HG03432 (cell line): ENCODE measurements at regions not wholly inside any gene's neighbourhood (a gene's known extent, or its start where the extent isn't known, plus 50 kb on each side); places are given as distances from the start of the nearest gene placed in this dataset.

Experiments
- ATAC-seq: cut with Tn5 transposase; IDR thresholded peaks from one replicate; pipeline ENCODE4 v1.9.1; 2021; ENCODE audit warnings: mild to moderate bottlenecking, moderate library complexity; ENCODE audit not compliant: unreplicated experiment

DNA sequence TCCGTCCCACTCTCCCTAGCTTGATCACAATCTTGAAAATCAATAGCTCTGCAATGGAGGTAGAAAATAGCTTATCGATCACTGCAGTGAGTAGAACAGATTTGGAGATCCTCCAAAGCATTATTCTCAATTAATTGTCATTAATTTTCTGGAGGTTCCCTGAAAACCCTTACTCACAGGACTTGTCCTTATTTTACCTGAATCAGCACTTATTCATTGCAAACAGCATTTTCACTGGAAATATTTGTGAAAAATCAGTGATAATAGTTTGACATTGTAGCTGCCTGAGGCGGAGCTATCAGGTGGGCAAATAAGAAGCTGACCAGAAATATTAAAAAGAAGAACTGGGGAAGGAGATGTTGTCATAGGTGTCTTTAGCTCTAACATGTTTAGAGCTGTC lies 294.6 kb upstream of the ZSWIM2 start:
- no peak for ATAC-seq

DNA sequence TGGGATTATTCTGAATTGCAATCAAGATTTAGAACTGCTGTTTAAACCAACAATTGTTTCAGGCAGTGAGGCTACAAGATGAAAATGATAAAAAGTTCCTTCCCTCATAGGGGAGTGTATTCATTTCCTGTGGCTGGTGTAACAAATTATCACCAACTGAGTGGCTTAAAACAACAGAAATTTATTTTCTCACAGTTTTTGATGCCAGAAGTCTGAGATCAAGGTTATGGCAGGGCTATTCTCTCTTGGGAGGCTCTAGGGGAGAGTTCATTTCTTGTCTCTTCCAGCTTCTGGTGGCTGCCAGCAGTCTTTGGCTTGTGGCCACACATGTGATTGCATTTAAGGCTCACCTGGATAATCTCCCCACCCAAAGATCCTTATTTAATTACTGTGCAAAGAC lies 290.5 kb upstream of the ZSWIM2 start:
- ATAC-seq = no peak

GRCh38 chr2:187138265-187138664 lies 289.3 kb upstream of the ZSWIM2 start:
- peak; percentile 75 for ATAC-seq

- no peak for ATAC-seq
These were observed 287.7 kb upstream of the ZSWIM2 start for GRCh38 chr2:187136646-187137045.

- no peak for ATAC-seq
These were observed 285.3 kb upstream of the ZSWIM2 start for GRCh38 chr2:187134306-187134705.

GRCh38 chr2:187129868-187130267 lies 280.9 kb upstream of the ZSWIM2 start:
- ATAC-seq = no peak

DNA sequence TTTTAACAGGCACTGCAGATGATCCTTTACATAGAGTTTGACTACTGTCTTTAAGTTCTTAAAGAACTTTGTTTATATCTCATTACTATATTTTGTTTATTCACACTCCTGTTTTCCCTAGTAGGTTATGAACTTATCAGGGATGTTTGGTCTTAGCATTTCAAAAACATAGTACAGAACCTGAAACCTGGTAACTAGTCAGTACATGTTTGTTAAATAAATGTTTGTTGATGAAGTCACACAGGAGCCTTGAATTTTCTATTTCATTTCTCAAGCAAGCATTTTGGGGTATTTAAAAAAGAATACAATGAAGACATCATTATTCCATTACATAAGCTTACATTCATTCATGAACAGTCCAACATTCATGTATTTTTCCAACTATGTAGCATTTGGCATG lies 280.3 kb upstream of the ZSWIM2 start:
- no peak for ATAC-seq

DNA sequence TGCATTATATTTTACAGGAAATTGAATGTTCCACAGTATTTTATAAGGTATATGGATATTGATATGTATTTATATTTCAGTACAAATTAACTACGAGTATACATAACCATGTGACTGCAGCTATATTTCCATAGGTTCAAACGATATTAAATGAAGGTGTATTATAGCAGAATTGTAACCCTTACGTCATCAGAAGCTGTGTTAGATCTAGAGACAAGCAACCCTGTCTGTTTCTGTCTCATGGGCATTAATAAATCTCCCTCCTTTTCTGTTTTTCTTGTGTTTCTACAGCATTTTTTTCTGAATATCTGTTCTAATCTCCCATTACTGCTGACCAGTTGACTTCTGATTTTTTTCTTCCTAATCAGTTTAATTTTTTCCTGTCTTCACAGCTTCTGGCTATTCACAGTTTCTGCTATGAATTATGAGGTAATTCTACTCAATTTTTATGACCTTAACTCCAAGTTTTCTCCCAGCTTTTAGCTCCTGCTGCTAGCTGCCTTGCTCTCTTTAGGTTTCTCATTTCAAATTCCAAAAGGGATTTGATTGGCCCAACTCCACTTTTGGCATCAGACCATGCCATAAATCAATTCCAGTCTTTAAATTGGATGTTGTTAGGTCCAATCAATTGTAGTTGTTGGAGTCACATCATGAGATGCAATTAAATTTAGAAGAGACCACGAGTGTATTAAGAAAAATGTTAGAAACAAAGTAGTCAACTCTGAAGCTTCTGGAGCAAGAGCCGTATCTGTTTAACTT lies 277.5 kb upstream of the ZSWIM2 start:
- no peak for ATAC-seq

DNA sequence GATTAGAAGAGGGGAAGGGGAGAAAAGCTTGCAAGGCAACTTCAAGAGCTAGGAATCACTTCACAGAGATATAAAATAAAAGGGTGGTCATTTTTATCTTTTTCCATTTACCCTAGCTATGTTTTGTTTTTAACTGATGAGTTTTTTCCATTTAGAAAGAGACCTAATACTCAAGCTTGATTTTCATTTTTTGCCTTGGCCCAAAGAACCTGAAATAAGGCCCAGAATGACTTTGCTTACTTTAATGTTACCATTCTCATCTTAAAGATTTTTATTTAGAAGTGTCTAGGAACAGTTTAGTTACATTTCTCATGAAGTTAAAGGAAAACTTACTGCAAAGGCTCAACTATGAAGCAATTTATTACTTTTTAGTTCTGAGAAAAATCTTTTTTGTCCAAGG lies 276.3 kb upstream of the ZSWIM2 start:
- ATAC-seq = no peak

DNA sequence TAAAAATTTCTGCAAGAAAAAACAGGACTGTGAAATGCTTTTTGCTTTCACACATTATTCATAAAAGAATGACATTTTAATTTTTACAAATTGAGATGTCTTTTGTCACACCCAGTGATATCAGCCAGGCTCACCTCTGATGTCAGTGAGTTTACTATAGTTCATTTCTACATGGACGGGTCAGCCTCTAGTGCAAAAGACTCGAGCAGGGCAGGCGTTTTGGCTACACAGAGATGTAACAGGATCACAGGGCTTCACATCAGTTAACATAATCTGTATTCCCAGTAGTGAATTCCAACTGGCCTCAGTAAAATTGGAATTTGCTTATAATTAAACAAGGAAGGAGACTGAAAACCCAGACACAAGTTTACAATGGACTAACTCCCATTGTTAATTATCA lies 275.6 kb upstream of the ZSWIM2 start:
- no peak for ATAC-seq

- no peak for ATAC-seq
These were observed 269.5 kb upstream of the ZSWIM2 start for GRCh38 chr2:187118331-187119099.

- no peak for ATAC-seq
These were observed 268.5 kb upstream of the ZSWIM2 start for GRCh38 chr2:187117483-187117882.

GRCh38 chr2:187115627-187116026 lies 266.7 kb upstream of the ZSWIM2 start:
- ATAC-seq = no peak

DNA sequence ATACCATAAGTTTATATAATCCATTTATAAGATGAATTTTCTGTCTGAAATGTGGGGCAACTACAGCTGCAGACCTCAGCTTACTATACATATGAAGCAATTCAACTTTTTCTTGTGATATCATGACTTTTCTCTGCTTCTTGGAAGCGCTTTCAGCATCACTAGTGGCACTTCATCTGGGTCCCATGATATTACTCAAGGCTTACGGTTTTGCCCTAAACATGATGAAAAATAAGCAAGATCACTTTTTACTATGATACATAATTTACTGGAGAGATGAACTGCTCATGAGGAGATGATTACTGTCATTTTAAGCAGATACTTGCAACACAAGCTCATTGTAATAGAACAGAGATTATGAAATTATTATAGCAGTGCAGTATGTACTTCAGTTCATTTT lies 258.0 kb upstream of the ZSWIM2 start:
- ATAC-seq = no peak

DNA sequence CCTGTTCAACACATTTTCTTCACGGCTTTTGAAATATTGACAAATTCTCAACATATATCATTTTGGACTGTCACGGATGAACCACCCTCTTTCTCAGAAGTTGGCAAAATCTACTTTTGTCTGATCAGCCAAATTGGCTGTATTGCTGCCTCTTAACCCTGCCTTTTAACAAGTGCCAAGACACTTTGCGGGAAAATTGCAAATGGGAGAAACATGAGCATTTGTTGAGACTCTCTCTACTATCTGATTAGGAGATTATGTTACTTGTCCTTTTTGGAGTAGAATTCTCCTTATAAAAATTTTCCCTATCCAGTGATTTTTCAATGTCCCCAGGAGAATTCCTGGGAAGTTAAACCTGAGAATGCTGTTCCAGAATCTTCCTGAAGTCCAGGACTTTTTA lies 256.2 kb upstream of the ZSWIM2 start:
- ATAC-seq = no peak

DNA sequence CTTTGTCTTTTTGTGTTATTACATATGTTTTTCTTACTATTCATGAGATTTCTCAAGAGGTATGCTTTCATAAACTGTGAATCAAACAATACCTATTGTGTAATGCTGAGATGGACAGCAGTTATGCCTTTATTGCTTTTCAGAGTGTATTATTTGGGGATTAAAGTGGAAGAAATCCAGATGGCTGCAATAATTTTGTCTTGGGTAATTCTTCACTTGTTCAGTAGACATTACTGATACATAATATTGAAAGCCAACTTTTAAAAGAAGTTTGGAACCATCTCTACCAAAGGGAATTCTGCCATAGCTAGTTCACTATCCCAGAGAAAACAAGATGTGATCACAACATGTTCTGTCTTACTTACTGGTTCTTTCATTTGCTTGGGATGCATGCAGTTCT lies 253.4 kb upstream of the ZSWIM2 start:
- ATAC-seq = no peak

DNA sequence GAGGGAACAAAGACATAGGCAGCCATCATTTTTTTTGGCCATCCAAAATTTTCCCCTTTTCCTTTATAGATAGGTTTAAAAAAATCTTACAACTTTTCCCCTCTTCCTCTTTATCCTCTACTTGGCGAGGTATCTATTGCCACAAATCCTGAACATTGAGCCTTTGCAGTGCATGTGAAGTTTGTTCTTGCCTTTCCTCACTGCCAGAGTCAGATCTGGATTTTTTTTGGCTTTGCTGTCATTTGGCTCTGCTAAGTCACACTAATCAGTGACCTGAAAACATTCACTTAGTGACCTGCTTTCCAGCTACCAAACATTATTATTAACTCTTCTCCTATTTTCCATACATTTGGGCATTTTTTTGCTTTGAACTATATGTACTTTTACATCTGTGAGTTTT lies 249.2 kb upstream of the ZSWIM2 start:
- ATAC-seq = no peak

DNA sequence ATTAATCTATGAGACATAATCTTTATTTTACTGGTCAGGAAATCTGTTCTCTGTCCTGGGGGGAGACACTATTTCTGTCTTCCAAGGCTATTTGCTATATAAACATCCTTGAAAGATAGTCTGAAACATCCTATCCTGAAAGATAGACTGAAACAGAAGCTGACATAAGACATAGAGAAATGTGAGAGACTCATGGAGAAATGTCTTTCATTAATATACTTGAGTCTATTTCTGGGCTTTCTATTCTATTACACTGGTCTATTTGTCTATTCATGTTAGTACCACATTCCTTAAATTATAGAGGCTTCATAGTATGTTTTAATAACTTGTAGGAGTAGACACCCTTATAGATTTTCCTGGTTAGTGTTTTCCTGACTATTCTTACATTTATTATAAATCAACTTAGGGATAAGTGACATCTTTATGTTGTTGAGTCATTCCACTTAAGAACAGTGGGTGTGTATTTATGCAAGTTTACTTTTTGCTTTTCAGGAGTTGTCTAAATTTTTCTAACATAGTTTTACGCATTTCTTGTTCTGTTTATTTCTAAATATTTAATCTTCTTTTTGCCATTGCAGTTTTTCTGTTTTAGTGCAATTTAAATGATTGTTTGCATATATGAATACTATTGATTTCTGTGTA lies 244.9 kb upstream of the ZSWIM2 start:
- ATAC-seq = no peak

DNA sequence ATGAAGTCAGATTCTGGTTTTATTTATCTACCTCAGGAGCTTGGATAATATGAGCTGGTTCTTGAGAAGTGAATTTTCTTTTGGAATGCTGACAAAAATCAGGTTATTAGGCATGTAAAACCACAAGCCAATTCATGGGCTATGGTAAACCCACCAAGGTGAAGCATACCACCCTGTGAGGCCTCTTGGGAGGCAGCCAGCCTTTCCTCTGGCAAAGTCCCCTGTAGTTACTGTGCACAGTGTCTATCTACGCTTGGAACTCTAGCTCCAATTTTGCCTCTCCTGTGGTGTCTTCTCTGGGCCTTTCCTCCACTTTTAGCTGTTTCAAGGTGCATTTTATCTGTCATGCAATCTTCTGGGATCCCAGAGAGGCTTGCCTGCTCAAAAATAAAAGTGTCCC lies 242.7 kb upstream of the ZSWIM2 start:
- ATAC-seq = no peak

DNA sequence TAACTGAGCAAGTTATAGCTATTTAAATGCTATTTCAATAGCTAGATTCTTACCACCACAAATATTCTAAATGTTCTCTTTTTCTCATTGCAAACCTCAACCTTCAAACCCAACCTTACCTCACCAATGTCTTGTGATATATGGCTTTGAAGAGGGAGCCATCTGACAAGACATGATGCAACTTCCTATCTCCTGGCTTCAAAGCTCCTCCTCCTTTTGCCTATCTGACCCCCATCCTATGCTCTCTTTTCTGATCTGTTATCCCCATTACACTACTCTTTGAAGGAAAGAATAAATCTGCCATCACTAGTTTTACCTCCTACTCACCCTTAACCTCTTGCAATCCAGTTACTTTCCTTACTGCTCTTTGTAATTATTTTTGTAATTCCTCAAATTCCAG lies 235.6 kb upstream of the ZSWIM2 start:
- no peak for ATAC-seq

DNA sequence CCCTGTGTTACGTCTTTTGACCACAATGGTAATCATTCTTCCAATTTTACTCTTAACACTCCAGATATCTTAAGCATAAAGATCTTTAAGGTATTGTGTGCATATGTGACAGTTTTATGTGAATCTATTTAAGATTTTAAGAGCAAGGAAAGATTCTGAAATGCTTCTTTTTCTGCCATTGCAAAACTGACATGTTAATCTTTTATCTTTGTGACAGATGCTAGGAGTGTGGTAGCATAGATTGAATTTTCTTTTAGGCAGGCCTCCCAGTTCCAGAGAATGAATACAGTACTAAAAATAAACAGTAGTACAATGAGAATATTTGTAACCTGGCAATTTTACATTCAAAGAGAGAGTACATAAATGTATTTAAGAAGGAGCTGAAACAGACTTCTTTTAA lies 232.5 kb upstream of the ZSWIM2 start:
- ATAC-seq = no peak

GRCh38 chr2:187079901-187080300 lies 230.9 kb upstream of the ZSWIM2 start:
- ATAC-seq = no peak
